DOHH2 (cell line): ENCODE measurements at regions not wholly inside any gene's neighbourhood (a gene's known extent, or its start where the extent isn't known, plus 50 kb on each side); places are given as distances from the start of the nearest gene placed in this dataset.

Source experiments
- EZH2phosphoT487 ChIP-seq: fragments of 200-600 bp; sonication (generic); IDR thresholded peaks from 2 replicates; pipeline ENCODE4 v1.6.1; 2017; ENCODE audit warnings: borderline replicate concordance, mild to moderate bottlenecking, antibody characterized with exemption, low read length, moderate library complexity, mixed read lengths
- TF ChIP-seq, protein P1 (sequence below): fragments of 200-600 bp; sonication (generic); IDR thresholded peaks from one replicate; pipeline ENCODE4 v1.5.1; 2014; ENCODE audit warnings: antibody characterized with exemption, mild to moderate bottlenecking, low read depth, low read length; ENCODE audit not compliant: poor library complexity, severe bottlenecking

DNA sequence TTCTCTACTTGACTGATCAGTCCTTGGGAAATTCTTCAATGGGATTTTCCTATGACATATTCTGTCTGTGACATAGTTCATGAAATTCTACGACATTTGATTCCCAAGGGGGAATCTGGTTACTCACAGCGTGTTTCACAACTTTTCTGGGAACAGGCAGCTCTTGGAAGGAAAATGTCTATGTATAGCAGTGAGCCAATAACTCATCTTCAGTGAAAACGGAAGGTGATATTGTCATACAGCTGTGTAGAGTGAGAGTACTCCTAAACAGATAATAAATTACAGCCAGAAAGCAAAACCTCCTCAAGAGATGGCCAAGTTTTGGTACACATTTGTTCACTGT, 91.4 kb downstream of the C9orf152 start:
- TF ChIP-seq, protein P1, sequence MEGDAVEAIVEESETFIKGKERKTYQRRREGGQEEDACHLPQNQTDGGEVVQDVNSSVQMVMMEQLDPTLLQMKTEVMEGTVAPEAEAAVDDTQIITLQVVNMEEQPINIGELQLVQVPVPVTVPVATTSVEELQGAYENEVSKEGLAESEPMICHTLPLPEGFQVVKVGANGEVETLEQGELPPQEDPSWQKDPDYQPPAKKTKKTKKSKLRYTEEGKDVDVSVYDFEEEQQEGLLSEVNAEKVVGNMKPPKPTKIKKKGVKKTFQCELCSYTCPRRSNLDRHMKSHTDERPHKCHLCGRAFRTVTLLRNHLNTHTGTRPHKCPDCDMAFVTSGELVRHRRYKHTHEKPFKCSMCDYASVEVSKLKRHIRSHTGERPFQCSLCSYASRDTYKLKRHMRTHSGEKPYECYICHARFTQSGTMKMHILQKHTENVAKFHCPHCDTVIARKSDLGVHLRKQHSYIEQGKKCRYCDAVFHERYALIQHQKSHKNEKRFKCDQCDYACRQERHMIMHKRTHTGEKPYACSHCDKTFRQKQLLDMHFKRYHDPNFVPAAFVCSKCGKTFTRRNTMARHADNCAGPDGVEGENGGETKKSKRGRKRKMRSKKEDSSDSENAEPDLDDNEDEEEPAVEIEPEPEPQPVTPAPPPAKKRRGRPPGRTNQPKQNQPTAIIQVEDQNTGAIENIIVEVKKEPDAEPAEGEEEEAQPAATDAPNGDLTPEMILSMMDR = no peak
- no peak for TF ChIP-seq EZH2phosphoT487
